ENCODE measurements at regions not wholly inside any gene's neighbourhood (a gene's known extent, or its start where the extent isn't known, plus 50 kb on each side); places are given as distances from the start of the nearest gene placed in this dataset.

DNA sequence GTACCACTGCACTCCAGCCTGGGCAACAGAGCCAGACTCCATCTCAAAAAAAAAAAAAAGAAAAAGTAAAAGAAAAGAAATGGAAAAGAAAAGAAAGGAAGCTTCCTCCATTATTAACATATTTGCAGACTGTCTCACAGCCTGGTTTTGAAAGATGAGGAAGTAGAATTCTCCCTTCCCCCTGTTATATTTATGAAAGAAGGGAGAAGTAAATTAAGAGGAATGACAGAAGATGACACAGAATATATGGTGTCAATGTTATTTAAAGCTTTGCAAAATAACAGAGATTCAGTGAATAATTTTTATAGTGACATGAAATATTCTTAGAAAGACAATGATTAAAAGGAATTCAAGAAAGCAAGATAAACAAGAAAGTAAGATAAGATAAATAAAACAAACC lies 83.7 kb upstream of the PRSS16 start:
- H3K36me3 ChIP-seq (replicated peaks in 1 of 2; ENCODE audit: control insufficient read depth in 1 of 2, insufficient read depth in 2 of 2, low read length in 1 of 2), result no peaks in the 10 kb centered on the region
- H3K27me3 ChIP-seq (ENCODE audit: insufficient read depth), result no peaks in the 10 kb centered on the region
- H4K20me1 ChIP-seq (ENCODE audit: insufficient read depth), result no peaks in the 10 kb centered on the region
- no peak overlapping the region for H3K4me2 ChIP-seq
- H3K4me1 ChIP-seq (ENCODE audit: control insufficient read depth in 1 of 2, insufficient read depth in 2 of 2, low read depth in 1 of 2, low read length in 1 of 2), result no peaks in the 10 kb centered on the region
- TF ChIP-seq SIN3A (IDR thresholded peaks at IDR 0.05; ENCODE audit: borderline replicate concordance, low read depth, low read length) (no peak), CHD2 (IDR thresholded peaks at IDR 0.05; ENCODE audit: low read length, partially characterized antibody) (no peak), SMC3 (IDR thresholded peaks at IDR 0.05; ENCODE audit: low read depth, low read length) (no peak), TEAD4 (IDR thresholded peaks at IDR 0.05; ENCODE audit: borderline replicate concordance, insufficient read depth) (no peak), EP300 (IDR thresholded peaks at IDR 0.05; ENCODE audit: borderline replicate concordance in 1 of 2, low read depth in 1 of 2, low read length in 1 of 2) (no peak), RCOR1 (IDR thresholded peaks at IDR 0.05; ENCODE audit: low read length) (no peak), FOSL2 (IDR thresholded peaks at IDR 0.05; ENCODE audit: borderline replicate concordance, low read depth) (no peak)
- TF ChIP-seq, protein P1, sequence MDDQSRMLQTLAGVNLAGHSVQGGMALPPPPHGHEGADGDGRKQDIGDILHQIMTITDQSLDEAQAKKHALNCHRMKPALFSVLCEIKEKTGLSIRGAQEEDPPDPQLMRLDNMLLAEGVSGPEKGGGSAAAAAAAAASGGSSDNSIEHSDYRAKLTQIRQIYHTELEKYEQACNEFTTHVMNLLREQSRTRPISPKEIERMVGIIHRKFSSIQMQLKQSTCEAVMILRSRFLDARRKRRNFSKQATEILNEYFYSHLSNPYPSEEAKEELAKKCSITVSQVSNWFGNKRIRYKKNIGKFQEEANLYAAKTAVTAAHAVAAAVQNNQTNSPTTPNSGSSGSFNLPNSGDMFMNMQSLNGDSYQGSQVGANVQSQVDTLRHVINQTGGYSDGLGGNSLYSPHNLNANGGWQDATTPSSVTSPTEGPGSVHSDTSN (IDR thresholded peaks at IDR 0.05), result no peak
- TF ChIP-seq, protein P2, sequence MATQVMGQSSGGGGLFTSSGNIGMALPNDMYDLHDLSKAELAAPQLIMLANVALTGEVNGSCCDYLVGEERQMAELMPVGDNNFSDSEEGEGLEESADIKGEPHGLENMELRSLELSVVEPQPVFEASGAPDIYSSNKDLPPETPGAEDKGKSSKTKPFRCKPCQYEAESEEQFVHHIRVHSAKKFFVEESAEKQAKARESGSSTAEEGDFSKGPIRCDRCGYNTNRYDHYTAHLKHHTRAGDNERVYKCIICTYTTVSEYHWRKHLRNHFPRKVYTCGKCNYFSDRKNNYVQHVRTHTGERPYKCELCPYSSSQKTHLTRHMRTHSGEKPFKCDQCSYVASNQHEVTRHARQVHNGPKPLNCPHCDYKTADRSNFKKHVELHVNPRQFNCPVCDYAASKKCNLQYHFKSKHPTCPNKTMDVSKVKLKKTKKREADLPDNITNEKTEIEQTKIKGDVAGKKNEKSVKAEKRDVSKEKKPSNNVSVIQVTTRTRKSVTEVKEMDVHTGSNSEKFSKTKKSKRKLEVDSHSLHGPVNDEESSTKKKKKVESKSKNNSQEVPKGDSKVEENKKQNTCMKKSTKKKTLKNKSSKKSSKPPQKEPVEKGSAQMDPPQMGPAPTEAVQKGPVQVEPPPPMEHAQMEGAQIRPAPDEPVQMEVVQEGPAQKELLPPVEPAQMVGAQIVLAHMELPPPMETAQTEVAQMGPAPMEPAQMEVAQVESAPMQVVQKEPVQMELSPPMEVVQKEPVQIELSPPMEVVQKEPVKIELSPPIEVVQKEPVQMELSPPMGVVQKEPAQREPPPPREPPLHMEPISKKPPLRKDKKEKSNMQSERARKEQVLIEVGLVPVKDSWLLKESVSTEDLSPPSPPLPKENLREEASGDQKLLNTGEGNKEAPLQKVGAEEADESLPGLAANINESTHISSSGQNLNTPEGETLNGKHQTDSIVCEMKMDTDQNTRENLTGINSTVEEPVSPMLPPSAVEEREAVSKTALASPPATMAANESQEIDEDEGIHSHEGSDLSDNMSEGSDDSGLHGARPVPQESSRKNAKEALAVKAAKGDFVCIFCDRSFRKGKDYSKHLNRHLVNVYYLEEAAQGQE (IDR thresholded peaks at IDR 0.05; ENCODE audit: low read depth, low read length), result no peak
- TF ChIP-seq, protein P3, sequence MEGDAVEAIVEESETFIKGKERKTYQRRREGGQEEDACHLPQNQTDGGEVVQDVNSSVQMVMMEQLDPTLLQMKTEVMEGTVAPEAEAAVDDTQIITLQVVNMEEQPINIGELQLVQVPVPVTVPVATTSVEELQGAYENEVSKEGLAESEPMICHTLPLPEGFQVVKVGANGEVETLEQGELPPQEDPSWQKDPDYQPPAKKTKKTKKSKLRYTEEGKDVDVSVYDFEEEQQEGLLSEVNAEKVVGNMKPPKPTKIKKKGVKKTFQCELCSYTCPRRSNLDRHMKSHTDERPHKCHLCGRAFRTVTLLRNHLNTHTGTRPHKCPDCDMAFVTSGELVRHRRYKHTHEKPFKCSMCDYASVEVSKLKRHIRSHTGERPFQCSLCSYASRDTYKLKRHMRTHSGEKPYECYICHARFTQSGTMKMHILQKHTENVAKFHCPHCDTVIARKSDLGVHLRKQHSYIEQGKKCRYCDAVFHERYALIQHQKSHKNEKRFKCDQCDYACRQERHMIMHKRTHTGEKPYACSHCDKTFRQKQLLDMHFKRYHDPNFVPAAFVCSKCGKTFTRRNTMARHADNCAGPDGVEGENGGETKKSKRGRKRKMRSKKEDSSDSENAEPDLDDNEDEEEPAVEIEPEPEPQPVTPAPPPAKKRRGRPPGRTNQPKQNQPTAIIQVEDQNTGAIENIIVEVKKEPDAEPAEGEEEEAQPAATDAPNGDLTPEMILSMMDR (IDR thresholded peaks at IDR 0.05), result no peak
- DNase-seq, result no peak
- no peak overlapping the region for H3K27ac ChIP-seq (ENCODE audit: low read depth in 2 of 2, low read length in 1 of 2)
- no peak overlapping the region for H3K9ac ChIP-seq
- no peaks in the 10 kb centered on the region for H3K9me3 ChIP-seq
- ChIA-PET POLR2A (no interaction called here), CTCF (interaction anchor here (1.1 to 3.5 kb wide), 4 partner anchors 13 to 632 kb away, joined by 3 to 25 read pairs (median 4); no protein-coding TSS in a partner anchor)
- no peaks in the 10 kb centered on the region for H3K9me2 ChIP-seq
- H3F3A ChIP-seq (replicated peaks; ENCODE audit: insufficient read depth), result peaks cover 22% of the 10 kb centered on the region
- H2AFZ ChIP-seq (ENCODE audit: low read depth), result no peak overlapping the region
- no peaks in the 10 kb centered on the region for H3K79me2 ChIP-seq (ENCODE audit: insufficient read depth)
- H3K4me3 ChIP-seq (ENCODE audit: low read depth in 2 of 2, low read length in 1 of 2), result no peak overlapping the region
